ENCODE measurements at regions not wholly inside any gene's neighbourhood (a gene's known extent, or its start where the extent isn't known, plus 50 kb on each side); places are given as distances from the start of the nearest gene placed in this dataset.

DNA sequence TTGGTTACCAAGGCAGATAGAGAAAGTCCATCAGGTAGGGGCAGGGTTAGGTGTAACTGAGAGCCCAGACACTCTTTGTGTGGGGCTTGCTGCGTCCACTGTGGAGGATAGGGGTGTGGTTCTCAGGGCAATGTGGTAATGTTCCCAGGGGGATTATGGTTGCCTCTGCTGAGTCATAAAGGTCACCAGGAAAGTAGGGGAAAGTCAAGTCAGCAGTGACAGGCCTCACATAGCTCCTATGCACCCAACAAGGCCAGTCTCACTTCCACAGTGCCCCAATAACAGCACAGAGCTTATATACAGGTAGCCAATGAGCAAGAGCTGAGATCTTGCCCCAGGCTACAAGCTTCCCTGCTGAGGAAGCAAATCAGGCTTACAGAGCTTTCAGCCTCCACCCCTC is 1438.0 kb upstream of the ZEB2 start:
- TF ChIP-seq POLR2A (IDR thresholded peaks at IDR 0.05), result no peak
- TF ChIP-seq, protein P1, sequence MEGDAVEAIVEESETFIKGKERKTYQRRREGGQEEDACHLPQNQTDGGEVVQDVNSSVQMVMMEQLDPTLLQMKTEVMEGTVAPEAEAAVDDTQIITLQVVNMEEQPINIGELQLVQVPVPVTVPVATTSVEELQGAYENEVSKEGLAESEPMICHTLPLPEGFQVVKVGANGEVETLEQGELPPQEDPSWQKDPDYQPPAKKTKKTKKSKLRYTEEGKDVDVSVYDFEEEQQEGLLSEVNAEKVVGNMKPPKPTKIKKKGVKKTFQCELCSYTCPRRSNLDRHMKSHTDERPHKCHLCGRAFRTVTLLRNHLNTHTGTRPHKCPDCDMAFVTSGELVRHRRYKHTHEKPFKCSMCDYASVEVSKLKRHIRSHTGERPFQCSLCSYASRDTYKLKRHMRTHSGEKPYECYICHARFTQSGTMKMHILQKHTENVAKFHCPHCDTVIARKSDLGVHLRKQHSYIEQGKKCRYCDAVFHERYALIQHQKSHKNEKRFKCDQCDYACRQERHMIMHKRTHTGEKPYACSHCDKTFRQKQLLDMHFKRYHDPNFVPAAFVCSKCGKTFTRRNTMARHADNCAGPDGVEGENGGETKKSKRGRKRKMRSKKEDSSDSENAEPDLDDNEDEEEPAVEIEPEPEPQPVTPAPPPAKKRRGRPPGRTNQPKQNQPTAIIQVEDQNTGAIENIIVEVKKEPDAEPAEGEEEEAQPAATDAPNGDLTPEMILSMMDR (IDR thresholded peaks at IDR 0.05), result no peak
- TF ChIP-seq POLR2AphosphoS5 (IDR thresholded peaks at IDR 0.05), result no peak
